Fibroblast of peridontal ligament (primary cell): ENCODE measurements at regions not wholly inside any gene's neighbourhood (a gene's known extent, or its start where the extent isn't known, plus 50 kb on each side); places are given as distances from the start of the nearest gene placed in this dataset.
"Not testable (repeated sequence)": the region's sequence is repeated elsewhere in the genome, so short reads cannot be mapped to it uniquely, and the experiment has no call there.

ENCODE experiments used
- DNase-seq: peaks from one replicate; pipeline ENCODE4 v3.0.0-alpha.2; 2010; ENCODE audit errors: extremely low read depth

- DNase-seq: no peak
Measured at GRCh38 chr2:42974169-42974720, 181.9 kb upstream of the HAAO start.

- no peak for DNase-seq
Measured at GRCh38 chr2:42973726-42974125, 181.3 kb upstream of the HAAO start.

- not testable (repeated sequence) for DNase-seq
Measured at GRCh38 chr2:42972933-42973516, 180.6 kb upstream of the HAAO start.

- peak; percentile 41 for DNase-seq
Measured at GRCh38 chr2:42971947-42972736, 179.8 kb upstream of the HAAO start.

GRCh38 chr2:42971381-42971780 lies 179.0 kb upstream of the HAAO start:
- DNase-seq: no peak

GRCh38 chr2:42970151-42970550 lies 177.8 kb upstream of the HAAO start:
- no peak for DNase-seq

- peak; percentile 90 for DNase-seq
Measured at GRCh38 chr2:42969231-42970150, 177.1 kb upstream of the HAAO start.

GRCh38 chr2:42967959-42968674 lies 175.7 kb upstream of the HAAO start:
- DNase-seq: peak; percentile 97

- no peak for DNase-seq
Measured at GRCh38 chr2:42965910-42966309, 173.5 kb upstream of the HAAO start.

GRCh38 chr2:42965196-42965595 lies 172.8 kb upstream of the HAAO start:
- no peak for DNase-seq

- DNase-seq: peak; percentile 98
Measured at GRCh38 chr2:42964439-42965083, 172.2 kb upstream of the HAAO start.

GRCh38 chr2:42963452-42964068 lies 171.2 kb upstream of the HAAO start:
- no peak for DNase-seq

- DNase-seq: no peak
Measured at GRCh38 chr2:42962508-42962953, 170.1 kb upstream of the HAAO start.

GRCh38 chr2:42961961-42962360 lies 169.6 kb upstream of the HAAO start:
- no peak for DNase-seq

- DNase-seq: no peak
Measured at GRCh38 chr2:42961385-42961811, 169.0 kb upstream of the HAAO start.

GRCh38 chr2:42960842-42961180 lies 168.4 kb upstream of the HAAO start:
- DNase-seq: peak; percentile 58

GRCh38 chr2:42960002-42960841 lies 167.8 kb upstream of the HAAO start:
- no peak for DNase-seq

GRCh38 chr2:42959234-42960001 lies 167.0 kb upstream of the HAAO start:
- DNase-seq: peak; percentile 99

- DNase-seq: no peak
Measured at GRCh38 chr2:42958741-42959233, 166.4 kb upstream of the HAAO start.
